ENCODE measurements at regions not wholly inside any gene's neighbourhood (a gene's known extent, or its start where the extent isn't known, plus 50 kb on each side); places are given as distances from the start of the nearest gene placed in this dataset.

GRCh38 chr15:62406305-62406891 lies 241.3 kb upstream of the C2CD4B start:
- Mint-ChIP-seq H3K9me3 (ENCODE audit: insufficient read depth) (peaks cover 6% of the 10 kb centered on the region), H3K27me3 (peaks cover 52% of the 10 kb centered on the region), H3K4me1 (no peaks in the 10 kb centered on the region), H3K27ac (no peak overlapping the region), H3K4me3 (no peak overlapping the region)
- Histone ChIP-seq H3K27me3 (replicated peaks in 1 of 4; ENCODE audit: control extremely low read depth in 1 of 4, control insufficient read depth in 3 of 4, insufficient read depth in 4 of 4, low read length in 3 of 4) (peaks cover 0 to 5% (median 0%) of the 10 kb centered on the region in 4 experiments), H3K9me3 (ENCODE audit: control extremely low read depth in 1 of 3, control insufficient read depth in 2 of 3, insufficient read depth in 1 of 3, low read length in 2 of 3) (no peaks in the 10 kb centered on the region), H3K79me2 (ENCODE audit: control insufficient read depth, insufficient read depth, low read length) (no peaks in the 10 kb centered on the region), H3K27ac (ENCODE audit: low read length in 2 of 2) (no peak overlapping the region), H3K9ac (ENCODE audit: low read length) (no peak overlapping the region), H3K36me3 (replicated peaks in 1 of 2; ENCODE audit: control extremely low read depth in 1 of 2, control insufficient read depth in 1 of 2, extremely low read depth in 1 of 2, insufficient read depth in 2 of 2, low read length in 1 of 2) (no peaks in the 10 kb centered on the region), H2AFZ (ENCODE audit: insufficient read depth, low read depth, low read length, poor library complexity, severe bottlenecking) (no peak overlapping the region), H3K4me2 (replicated peaks; ENCODE audit: low read depth, low read length, poor library complexity, severe bottlenecking) (no peak overlapping the region), H3K4me3 (ENCODE audit: control extremely low read depth in 1 of 5, extremely low read depth in 1 of 5, insufficient read depth in 1 of 5, low read depth in 2 of 5, low read length in 4 of 5) (no peak overlapping the region), H3K4me1 (ENCODE audit: control insufficient read depth in 2 of 2, insufficient read depth in 2 of 2, low read length in 2 of 2) (no peaks in the 10 kb centered on the region), H4K20me1 (ENCODE audit: control insufficient read depth, insufficient read depth, low read length, poor library complexity, severe bottlenecking) (no peaks in the 10 kb centered on the region)
- intact Hi-C loops (cut with micrococcal nuclease) = no loop called here
- ATAC-seq (ENCODE audit: low read depth) = no peak
- POLR2A ChIA-PET = no interaction called here
- DNase-seq = no peak
- CTCF ChIA-PET = no interaction called here
- no CpG with 5 or more reads among the region's 1 CpG for WGBS (ENCODE audit: insufficient coverage)
- TF ChIP-seq EZH2 (IDR thresholded peaks at IDR 0.05; ENCODE audit: borderline replicate concordance, insufficient read depth, low read depth, low read length, poor library complexity, severe bottlenecking) (no peak), CTCF (IDR thresholded peaks at IDR 0.05) (no peak)

- Mint-ChIP-seq H3K9me3 (ENCODE audit: insufficient read depth) (peaks cover 2% of the 10 kb centered on the region), H3K27ac (no peak overlapping the region), H3K27me3 (peaks cover 50% of the 10 kb centered on the region), H3K4me3 (no peak overlapping the region), H3K4me1 (no peaks in the 10 kb centered on the region)
- Histone ChIP-seq H3K4me1 (ENCODE audit: control insufficient read depth in 2 of 2, insufficient read depth in 2 of 2, low read length in 2 of 2) (no peaks in the 10 kb centered on the region), H3K36me3 (replicated peaks in 1 of 2; ENCODE audit: control extremely low read depth in 1 of 2, control insufficient read depth in 1 of 2, extremely low read depth in 1 of 2, insufficient read depth in 2 of 2, low read length in 1 of 2) (no peaks in the 10 kb centered on the region), H3K4me2 (replicated peaks; ENCODE audit: low read depth, low read length, poor library complexity, severe bottlenecking) (no peak overlapping the region), H3K27me3 (replicated peaks in 1 of 4; ENCODE audit: control extremely low read depth in 1 of 4, control insufficient read depth in 3 of 4, insufficient read depth in 4 of 4, low read length in 3 of 4) (peaks cover 0 to 5% (median under 1%) of the 10 kb centered on the region in 4 experiments), H3K27ac (ENCODE audit: low read length in 2 of 2) (no peak overlapping the region), H3K79me2 (ENCODE audit: control insufficient read depth, insufficient read depth, low read length) (no peaks in the 10 kb centered on the region), H3K9ac (ENCODE audit: low read length) (no peak overlapping the region), H3K9me3 (ENCODE audit: control extremely low read depth in 1 of 3, control insufficient read depth in 2 of 3, insufficient read depth in 1 of 3, low read length in 2 of 3) (no peaks in the 10 kb centered on the region), H4K20me1 (ENCODE audit: control insufficient read depth, insufficient read depth, low read length, poor library complexity, severe bottlenecking) (no peaks in the 10 kb centered on the region), H3K4me3 (ENCODE audit: control extremely low read depth in 1 of 5, extremely low read depth in 1 of 5, insufficient read depth in 1 of 5, low read depth in 2 of 5, low read length in 4 of 5) (no peak overlapping the region), H2AFZ (ENCODE audit: insufficient read depth, low read depth, low read length, poor library complexity, severe bottlenecking) (no peak overlapping the region)
- intact Hi-C loops (cut with micrococcal nuclease) = no loop called here
- POLR2A ChIA-PET = no interaction called here
- ATAC-seq (ENCODE audit: low read depth) (no peak), DNase-seq (no peak)
- CTCF ChIA-PET = no interaction called here
- TF ChIP-seq CTCF (IDR thresholded peaks at IDR 0.05) = no peak
- WGBS (ENCODE audit: insufficient coverage) = no CpG with 5 or more reads among the region's 4 CpGs
Measured at GRCh38 chr15:62407216-62407615, 242.1 kb upstream of the C2CD4B start.

Measured in B cell (primary cell).